ENCODE measurements at regions not wholly inside any gene's neighbourhood (a gene's known extent, or its start where the extent isn't known, plus 50 kb on each side); places are given as distances from the start of the nearest gene placed in this dataset.

- no peaks in the 10 kb centered on the region for H3F3A ChIP-seq (ENCODE audit: insufficient read depth)
Observed at GRCh38 chr7:68640103-68640502, 958.2 kb upstream of the AUTS2 start.

DNA sequence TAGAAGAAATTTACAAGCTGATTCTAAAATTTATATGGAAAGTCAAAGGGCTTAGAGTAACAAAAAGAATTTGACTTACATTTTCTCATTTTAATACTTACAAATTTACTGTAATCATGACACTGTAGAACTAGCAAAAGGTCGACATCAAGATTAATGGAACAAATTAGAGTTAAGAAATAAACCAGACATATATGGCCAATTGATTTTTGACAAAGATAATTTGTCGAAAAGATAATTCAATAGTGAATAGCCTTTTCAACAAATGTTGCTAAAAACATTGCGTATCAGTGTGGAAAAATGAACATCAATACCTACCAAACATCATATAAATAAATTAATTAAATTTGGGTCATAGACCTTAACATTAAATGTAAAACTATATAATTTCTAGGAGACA is 955.5 kb upstream of the AUTS2 start:
- no peaks in the 10 kb centered on the region for H3K4me1 ChIP-seq (ENCODE audit: insufficient read depth)

More at GRCh38 chr7:68640103-68640502, 958.2 kb upstream of the AUTS2 start:
- Histone ChIP-seq H3K4me3 (no peak overlapping the region), H3K9ac (no peak overlapping the region), H3K9me3 (ENCODE audit: low read depth) (no peaks in the 10 kb centered on the region), H3K9me2 (ENCODE audit: insufficient read depth) (no peaks in the 10 kb centered on the region), H2AFZ (no peak overlapping the region), H3K79me2 (ENCODE audit: insufficient read depth) (no peaks in the 10 kb centered on the region), H3K27me3 (replicated peaks; ENCODE audit: insufficient read depth) (no peaks in the 10 kb centered on the region), H4K20me1 (ENCODE audit: insufficient read depth) (no peaks in the 10 kb centered on the region), H3K4me1 (ENCODE audit: insufficient read depth) (no peaks in the 10 kb centered on the region), H3K27ac (no peak overlapping the region), H3K4me2 (ENCODE audit: unreplicated experiment) (no peak overlapping the region), H3K36me3 (ENCODE audit: low read depth) (no peaks in the 10 kb centered on the region)
- TF ChIP-seq EZH2phosphoT487 (IDR thresholded peaks at IDR 0.05; ENCODE audit: insufficient read depth, low read depth) = no peak
- no peak for TF ChIP-seq EZH2 (IDR thresholded peaks at IDR 0.05; ENCODE audit: insufficient read depth, poor library complexity, severe bottlenecking)
- 32 to 33% methylated on average over 3 of the region's 3 CpGs for WGBS, 2 experiments (ENCODE audit: low coverage in 1 of 2, low lambda C conversion rate in 2 of 2, missing lambda C conversion rate in 2 of 2)
- in situ Hi-C loops (cut with MboI) = no loop called here
- DNase-seq = no peak

DNA sequence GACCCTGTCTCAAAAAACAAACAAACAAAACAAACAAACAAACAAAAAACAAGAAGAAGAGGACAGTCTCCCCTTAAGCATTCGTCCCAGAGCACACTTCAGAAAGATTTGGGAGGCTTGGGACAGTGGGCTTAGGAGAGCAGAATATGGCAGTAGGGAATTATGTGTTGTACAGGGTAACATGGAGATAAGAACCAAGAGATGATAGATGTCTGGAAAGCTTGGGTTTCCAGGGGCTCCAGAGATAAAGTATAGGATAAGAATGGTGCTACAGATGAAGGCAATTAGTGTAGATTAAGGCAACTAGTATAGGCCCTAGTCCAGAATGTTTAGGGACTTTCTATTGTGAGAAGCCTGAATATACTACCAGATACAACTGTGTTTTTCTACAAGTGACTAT is 934.9 kb upstream of the AUTS2 start:
- H3K27ac ChIP-seq = no peak overlapping the region
- H4K20me1 ChIP-seq (ENCODE audit: insufficient read depth) = no peaks in the 10 kb centered on the region
- WGBS, 2 experiments (ENCODE audit: low coverage in 1 of 2, low lambda C conversion rate in 2 of 2, missing lambda C conversion rate in 2 of 2) = 0 to 4% methylated on average over 1 of the region's 1 CpG
- H3K4me1 ChIP-seq (ENCODE audit: insufficient read depth) = no peaks in the 10 kb centered on the region
- H3K4me2 ChIP-seq (ENCODE audit: unreplicated experiment) = no peak overlapping the region
- no peaks in the 10 kb centered on the region for H3K27me3 ChIP-seq (replicated peaks; ENCODE audit: insufficient read depth)
- in situ Hi-C loops (cut with MboI) = no loop called here
- no peaks in the 10 kb centered on the region for H3K9me3 ChIP-seq (ENCODE audit: low read depth)
- no peak overlapping the region for H3K4me3 ChIP-seq
- TF ChIP-seq EZH2 (IDR thresholded peaks at IDR 0.05; ENCODE audit: insufficient read depth, poor library complexity, severe bottlenecking) (no peak), EZH2phosphoT487 (IDR thresholded peaks at IDR 0.05; ENCODE audit: insufficient read depth, low read depth) (no peak)
- H3F3A ChIP-seq (ENCODE audit: insufficient read depth) = no peaks in the 10 kb centered on the region
- H3K9me2 ChIP-seq (ENCODE audit: insufficient read depth) = no peaks in the 10 kb centered on the region
- H3K36me3 ChIP-seq (ENCODE audit: low read depth) = no peaks in the 10 kb centered on the region
- no peak for DNase-seq
- no peaks in the 10 kb centered on the region for H3K79me2 ChIP-seq (ENCODE audit: insufficient read depth)
- no peak overlapping the region for H2AFZ ChIP-seq
- H3K9ac ChIP-seq = no peak overlapping the region

More for the DNA sequence above, 955.5 kb upstream of the AUTS2 start:
- no peak overlapping the region for H2AFZ ChIP-seq
- no peaks in the 10 kb centered on the region for H3K36me3 ChIP-seq (ENCODE audit: low read depth)
- no peak overlapping the region for H3K27ac ChIP-seq
- 37 to 48% methylated on average over 3 of the region's 3 CpGs for WGBS, 2 experiments (ENCODE audit: low coverage in 1 of 2, low lambda C conversion rate in 2 of 2, missing lambda C conversion rate in 2 of 2)
- DNase-seq = no peak
- no peaks in the 10 kb centered on the region for H3K9me3 ChIP-seq (ENCODE audit: low read depth)
- no peaks in the 10 kb centered on the region for H3K9me2 ChIP-seq (ENCODE audit: insufficient read depth)
- in situ Hi-C loops (cut with MboI) = no loop called here
- H3K79me2 ChIP-seq (ENCODE audit: insufficient read depth) = no peaks in the 10 kb centered on the region
- H3K27me3 ChIP-seq (replicated peaks; ENCODE audit: insufficient read depth) = no peaks in the 10 kb centered on the region
- no peak for TF ChIP-seq EZH2phosphoT487 (IDR thresholded peaks at IDR 0.05; ENCODE audit: insufficient read depth, low read depth)
- H3K4me3 ChIP-seq = no peak overlapping the region
- no peak overlapping the region for H3K4me2 ChIP-seq (ENCODE audit: unreplicated experiment)
- H3K9ac ChIP-seq = no peak overlapping the region
- no peaks in the 10 kb centered on the region for H4K20me1 ChIP-seq (ENCODE audit: insufficient read depth)
- no peaks in the 10 kb centered on the region for H3F3A ChIP-seq (ENCODE audit: insufficient read depth)

- in situ Hi-C loops (cut with MboI) = no loop called here
- H3K4me3 ChIP-seq = no peak overlapping the region
- no peaks in the 10 kb centered on the region for H3K36me3 ChIP-seq (ENCODE audit: low read depth)
- no peaks in the 10 kb centered on the region for H3K27me3 ChIP-seq (replicated peaks; ENCODE audit: insufficient read depth)
- H3K4me1 ChIP-seq (ENCODE audit: insufficient read depth) = no peaks in the 10 kb centered on the region
- no peaks in the 10 kb centered on the region for H3F3A ChIP-seq (ENCODE audit: insufficient read depth)
- 8 to 13% methylated on average over 2 of the region's 2 CpGs for whole genome bisulfite sequencing, 2 experiments (ENCODE audit: low coverage in 1 of 2, low lambda C conversion rate in 2 of 2, missing lambda C conversion rate in 2 of 2)
- no peaks in the 10 kb centered on the region for H4K20me1 ChIP-seq (ENCODE audit: insufficient read depth)
- no peak overlapping the region for H3K27ac ChIP-seq
- H3K9me2 ChIP-seq (ENCODE audit: insufficient read depth) = no peaks in the 10 kb centered on the region
- no peak overlapping the region for H3K4me2 ChIP-seq (ENCODE audit: unreplicated experiment)
- H3K9me3 ChIP-seq (ENCODE audit: low read depth) = no peaks in the 10 kb centered on the region
- H3K9ac ChIP-seq = no peak overlapping the region
- no peaks in the 10 kb centered on the region for H3K79me2 ChIP-seq (ENCODE audit: insufficient read depth)
- TF ChIP-seq EZH2phosphoT487 (IDR thresholded peaks at IDR 0.05; ENCODE audit: insufficient read depth, low read depth) = no peak
- TF ChIP-seq EZH2 (IDR thresholded peaks at IDR 0.05; ENCODE audit: insufficient read depth, poor library complexity, severe bottlenecking) = no peak
- DNase-seq = no peak
- H2AFZ ChIP-seq = no peak overlapping the region
Observed at GRCh38 chr7:68671046-68671445, 927.2 kb upstream of the AUTS2 start.

- DNase-seq = no peak
- no peaks in the 10 kb centered on the region for H3K27me3 ChIP-seq (replicated peaks; ENCODE audit: insufficient read depth)
- 10 to 16% methylated on average over 2 of the region's 2 CpGs for WGBS, 2 experiments (ENCODE audit: low coverage in 1 of 2, low lambda C conversion rate in 2 of 2, missing lambda C conversion rate in 2 of 2)
Observed at GRCh38 chr7:68671671-68672070, 926.6 kb upstream of the AUTS2 start.

More at GRCh38 chr7:68671671-68672070, 926.6 kb upstream of the AUTS2 start:
- H3K9me2 ChIP-seq (ENCODE audit: insufficient read depth) = no peaks in the 10 kb centered on the region
- H3K27ac ChIP-seq = no peak overlapping the region
- no peaks in the 10 kb centered on the region for H4K20me1 ChIP-seq (ENCODE audit: insufficient read depth)
- H3K4me2 ChIP-seq (ENCODE audit: unreplicated experiment) = no peak overlapping the region
- H3K9ac ChIP-seq = no peak overlapping the region
- no peaks in the 10 kb centered on the region for H3K9me3 ChIP-seq (ENCODE audit: low read depth)
- H3K4me1 ChIP-seq (ENCODE audit: insufficient read depth) = no peaks in the 10 kb centered on the region
- no peak overlapping the region for H2AFZ ChIP-seq
- no peaks in the 10 kb centered on the region for H3K79me2 ChIP-seq (ENCODE audit: insufficient read depth)
- H3F3A ChIP-seq (ENCODE audit: insufficient read depth) = no peaks in the 10 kb centered on the region
- no peak overlapping the region for H3K4me3 ChIP-seq
- TF ChIP-seq EZH2 (IDR thresholded peaks at IDR 0.05; ENCODE audit: insufficient read depth, poor library complexity, severe bottlenecking) (no peak), EZH2phosphoT487 (IDR thresholded peaks at IDR 0.05; ENCODE audit: insufficient read depth, low read depth) (no peak)
- no peaks in the 10 kb centered on the region for H3K36me3 ChIP-seq (ENCODE audit: low read depth)
- in situ Hi-C loops (cut with MboI) = no loop called here

All from GM23248 (cell line).